BE2C (cell line): ENCODE measurements at regions not wholly inside any gene's neighbourhood (a gene's known extent, or its start where the extent isn't known, plus 50 kb on each side); places are given as distances from the start of the nearest gene placed in this dataset.
"Not testable (repeated sequence)": the region's sequence is repeated elsewhere in the genome, so short reads cannot be mapped to it uniquely, and the experiment has no call there.

Source experiments
- DNase-seq: peaks from one replicate; pipeline ENCODE4 v3.0.0-alpha.2; 2020
- H3K27me3 ChIP-seq: fragments of 250-450 bp; sonication (Bioruptor Pico); 2 replicates; pipeline ENCODE4 v1.5.1; 2020; ENCODE audit warnings: mild to moderate bottlenecking
- H3K36me3 ChIP-seq: fragments of 250-450 bp; sonication (Bioruptor Pico); 2 replicates; pipeline ENCODE4 v1.5.1; 2020; ENCODE audit warnings: mild to moderate bottlenecking
- H3K4me1 ChIP-seq: fragments of 250-450 bp; sonication (Bioruptor Pico); 2 replicates; pipeline ENCODE4 v1.5.1; 2020
- H3K4me3 ChIP-seq: 2 replicates; pipeline ENCODE4 v1.5.1; 2011; ENCODE audit warnings: low read depth, low read length
- H3K9me3 ChIP-seq: fragments of 250-450 bp; sonication (Bioruptor Pico); 2 replicates; pipeline ENCODE4 v1.5.1; 2020
- CTCF ChIP-seq: IDR thresholded peaks from 2 replicates; pipeline ENCODE4 v1.5.1; 2012; ENCODE audit warnings: mild to moderate bottlenecking, low read depth, low read length

DNA sequence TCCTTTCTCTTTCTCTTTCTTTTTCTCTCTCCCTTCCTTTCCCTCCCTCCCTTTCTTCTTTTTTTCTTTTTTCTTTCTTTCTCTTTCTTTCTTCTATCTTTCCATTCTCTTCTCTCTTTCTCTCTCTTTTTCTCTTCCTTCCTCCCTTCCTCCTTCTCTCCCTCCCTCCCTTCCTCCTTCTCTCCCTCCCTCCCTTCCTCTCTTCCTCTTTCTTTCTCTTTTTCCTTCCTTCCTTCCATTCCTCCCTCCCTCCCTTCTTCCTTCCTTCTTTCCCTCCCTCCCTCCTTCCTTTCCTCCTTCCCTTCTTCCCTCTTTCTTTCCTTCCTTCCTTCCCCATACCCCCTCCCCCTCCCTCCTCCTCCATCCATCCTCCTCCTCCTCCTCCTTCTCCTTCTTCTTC lies 243.3 kb upstream of the CTNND2 start:
- TF ChIP-seq CTCF: no peak
- no peaks in the 10 kb centered on the region for H3K4me1 ChIP-seq
- H3K27me3 ChIP-seq: no peaks in the 10 kb centered on the region
- no peaks in the 10 kb centered on the region for H3K36me3 ChIP-seq
- no peak for DNase-seq
- no peaks in the 10 kb centered on the region for H3K9me3 ChIP-seq
- no peak overlapping the region for H3K4me3 ChIP-seq

DNA sequence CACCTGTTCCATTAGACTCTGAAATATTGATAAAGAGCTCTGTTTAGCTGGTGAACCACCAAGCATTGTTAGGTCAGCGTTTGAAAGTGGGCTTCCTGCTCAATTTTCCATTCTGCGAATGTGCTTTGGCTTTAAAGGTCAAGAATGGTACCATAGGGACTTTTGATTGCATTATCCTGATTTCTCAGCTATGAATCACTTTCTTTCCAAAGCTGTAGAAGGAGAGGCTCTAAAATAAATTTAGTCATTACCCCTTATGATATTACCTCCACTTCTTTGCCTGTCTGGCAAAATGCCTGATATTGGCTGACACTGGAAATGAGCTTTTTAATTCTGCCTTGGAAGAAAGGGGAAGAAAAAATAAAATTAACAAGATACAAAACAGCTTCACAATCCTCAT lies 237.2 kb upstream of the CTNND2 start:
- Histone ChIP-seq H3K4me1 (no peaks in the 10 kb centered on the region), H3K4me3 (no peak overlapping the region), H3K9me3 (peaks cover 3% of the 10 kb centered on the region; the same call in 1 of the 2 replicates), H3K27me3 (no peaks in the 10 kb centered on the region), H3K36me3 (no peaks in the 10 kb centered on the region)
- DNase-seq: no peak
- no peak for TF ChIP-seq CTCF

DNA sequence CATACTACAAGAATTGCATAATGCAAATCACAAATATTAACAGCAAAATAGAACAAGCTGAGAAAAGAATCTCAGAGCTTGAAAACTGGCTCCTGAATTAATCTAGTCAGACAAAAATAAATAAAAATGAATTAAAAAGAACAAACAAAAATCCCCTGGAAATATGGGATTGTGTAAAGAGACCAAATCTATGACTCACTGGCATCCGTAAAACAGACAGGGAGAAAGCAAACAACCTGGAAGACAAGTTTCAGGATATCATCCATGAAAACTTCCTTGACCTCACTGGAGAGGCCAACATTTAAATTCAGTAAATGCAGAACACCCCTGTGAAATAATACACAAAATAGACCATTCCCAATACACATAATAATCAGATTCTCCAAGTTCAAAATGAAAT lies 229.3 kb upstream of the CTNND2 start:
- no peaks in the 10 kb centered on the region for H3K27me3 ChIP-seq
- peaks cover 3% of the 10 kb centered on the region; the same call in 1 of the 2 replicates for H3K9me3 ChIP-seq
- no peak for TF ChIP-seq CTCF
- no peaks in the 10 kb centered on the region for H3K4me1 ChIP-seq
- no peak overlapping the region for H3K4me3 ChIP-seq
- no peaks in the 10 kb centered on the region for H3K36me3 ChIP-seq
- DNase-seq: no peak

GRCh38 chr5:12131020-12131419 lies 226.8 kb upstream of the CTNND2 start:
- not testable (repeated sequence) for H3K9me3 ChIP-seq, H3K27me3 ChIP-seq, H3K4me1 ChIP-seq, DNase-seq, H3K4me3 ChIP-seq, H3K36me3 ChIP-seq

- TF ChIP-seq CTCF: no peak
- no peak overlapping the region for H3K4me3 ChIP-seq
- H3K36me3 ChIP-seq: no peaks in the 10 kb centered on the region
- no peaks in the 10 kb centered on the region for H3K4me1 ChIP-seq
- DNase-seq: no peak
- H3K27me3 ChIP-seq: no peaks in the 10 kb centered on the region
- H3K9me3 ChIP-seq: no peaks in the 10 kb centered on the region
Measured at GRCh38 chr5:12125895-12126294, 221.6 kb upstream of the CTNND2 start.

- Histone ChIP-seq H3K9me3 (no peaks in the 10 kb centered on the region), H3K36me3 (no peaks in the 10 kb centered on the region), H3K27me3 (no peaks in the 10 kb centered on the region), H3K4me1 (no peaks in the 10 kb centered on the region), H3K4me3 (no peak overlapping the region)
- TF ChIP-seq CTCF: no peak
- DNase-seq: no peak
Measured at GRCh38 chr5:12119657-12120056, 215.4 kb upstream of the CTNND2 start.

GRCh38 chr5:12114075-12114474 lies 209.8 kb upstream of the CTNND2 start:
- Histone ChIP-seq H3K9me3 (no peaks in the 10 kb centered on the region), H3K4me1 (no peaks in the 10 kb centered on the region), H3K4me3 (no peak overlapping the region), H3K27me3 (no peaks in the 10 kb centered on the region), H3K36me3 (no peaks in the 10 kb centered on the region)
- no peak for TF ChIP-seq CTCF
- DNase-seq: no peak
